ENCODE measurements at regions not wholly inside any gene's neighbourhood (a gene's known extent, or its start where the extent isn't known, plus 50 kb on each side); places are given as distances from the start of the nearest gene placed in this dataset.

- DNase-seq, result no peak
Observed at GRCh38 chr2:64770137-64770780, 116.5 kb upstream of the SERTAD2 start.

DNA sequence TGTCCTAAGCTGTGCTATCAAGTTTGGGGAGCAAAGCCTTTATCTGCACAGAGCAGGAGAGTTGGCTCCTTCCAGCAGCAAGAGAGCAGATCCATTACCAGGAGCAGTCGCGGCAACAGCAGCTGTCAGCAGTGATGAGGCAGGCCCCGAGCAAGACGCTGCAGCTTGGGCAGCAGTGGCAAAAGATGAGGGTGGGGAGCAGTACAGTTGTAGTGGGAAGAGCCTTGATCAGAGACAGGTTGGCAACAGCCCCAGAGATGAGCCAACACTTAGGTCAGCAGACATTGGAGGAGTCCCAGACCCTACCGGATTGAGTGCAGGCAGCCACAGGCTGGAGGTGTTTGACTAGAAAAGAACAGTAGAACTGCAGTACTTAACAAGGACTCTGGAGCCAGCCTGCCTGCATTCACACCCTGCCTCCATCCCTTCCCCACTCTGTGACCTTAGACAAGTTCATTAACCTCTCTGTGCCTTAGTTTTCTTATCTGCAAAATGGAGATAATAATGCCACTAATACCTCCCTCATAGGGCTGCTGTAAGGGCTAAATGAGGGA is 117.1 kb upstream of the SERTAD2 start:
- DNase-seq, result no peak

DNA sequence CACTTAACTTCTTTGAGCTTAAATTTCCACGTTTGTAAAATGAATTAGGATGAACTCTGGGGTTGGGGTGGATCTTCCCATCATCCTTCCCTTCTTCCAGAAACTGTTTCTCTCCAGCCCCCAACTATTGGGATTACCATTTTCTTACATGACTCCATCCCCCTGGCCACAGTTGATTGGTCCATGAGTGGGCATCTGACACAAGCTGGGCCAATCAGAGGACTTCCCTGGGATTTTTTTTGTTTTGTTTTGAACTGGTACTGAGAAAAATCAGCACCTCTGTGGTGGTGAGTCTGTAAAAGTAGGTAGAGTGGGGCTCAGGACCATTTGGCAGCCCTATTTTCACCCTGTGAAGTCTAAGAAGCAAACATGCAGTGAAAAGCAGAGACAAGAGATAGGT is 118.0 kb upstream of the SERTAD2 start:
- DNase-seq, result no peak

DNA sequence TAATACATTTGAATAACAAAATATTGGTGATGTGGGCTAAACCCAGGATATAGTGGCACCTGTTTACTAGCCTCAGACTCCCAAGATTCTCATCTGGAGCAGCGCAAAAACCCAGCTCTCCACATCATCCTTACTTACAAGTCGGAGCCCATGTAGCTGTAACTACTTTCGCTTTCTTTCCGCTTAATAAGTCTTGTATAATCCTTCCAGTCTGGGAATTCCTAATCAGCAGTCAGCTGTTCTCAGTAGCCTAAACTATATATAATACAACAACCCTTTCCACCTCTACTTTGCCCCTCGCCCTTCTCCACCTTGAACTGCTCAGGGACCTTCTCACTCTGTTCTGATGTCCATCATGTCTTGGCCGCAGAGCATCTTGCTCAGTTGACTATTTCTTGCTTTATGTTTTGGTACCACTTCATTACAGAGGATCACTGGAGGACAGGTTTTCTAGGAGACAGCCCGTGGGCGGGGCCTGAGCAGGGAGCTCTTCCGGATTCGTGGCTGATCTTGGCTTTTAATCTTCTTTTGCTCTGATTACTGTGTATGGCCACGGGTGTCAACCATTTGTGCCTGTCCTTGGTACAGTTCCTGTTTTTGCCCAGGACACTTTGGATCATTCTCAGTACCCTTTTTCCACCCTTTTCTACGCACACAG is 119.9 kb upstream of the SERTAD2 start:
- no peak for DNase-seq

DNA sequence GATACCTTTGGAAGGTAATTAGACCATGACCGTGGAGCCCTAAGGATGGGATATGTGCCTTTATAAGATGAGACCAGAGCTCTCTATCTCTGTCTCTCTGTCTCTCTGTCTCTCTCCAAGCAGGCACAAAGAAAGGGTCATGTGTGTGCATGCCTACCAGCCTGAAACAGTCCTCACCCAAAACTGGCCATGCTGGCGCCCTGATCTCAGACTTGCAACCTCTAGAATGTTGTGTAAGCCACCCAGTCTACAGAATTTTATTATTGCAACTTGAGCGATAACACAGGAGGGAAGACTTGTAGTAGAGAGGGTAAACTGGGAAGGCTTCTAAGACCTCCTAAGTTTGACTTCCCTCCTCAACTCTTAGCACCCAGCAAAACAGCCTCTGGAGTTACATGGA is 124.1 kb upstream of the SERTAD2 start:
- DNase-seq, result no peak

- DNase-seq, result no peak
Observed at GRCh38 chr2:64779117-64779690, 125.5 kb upstream of the SERTAD2 start.

DNA sequence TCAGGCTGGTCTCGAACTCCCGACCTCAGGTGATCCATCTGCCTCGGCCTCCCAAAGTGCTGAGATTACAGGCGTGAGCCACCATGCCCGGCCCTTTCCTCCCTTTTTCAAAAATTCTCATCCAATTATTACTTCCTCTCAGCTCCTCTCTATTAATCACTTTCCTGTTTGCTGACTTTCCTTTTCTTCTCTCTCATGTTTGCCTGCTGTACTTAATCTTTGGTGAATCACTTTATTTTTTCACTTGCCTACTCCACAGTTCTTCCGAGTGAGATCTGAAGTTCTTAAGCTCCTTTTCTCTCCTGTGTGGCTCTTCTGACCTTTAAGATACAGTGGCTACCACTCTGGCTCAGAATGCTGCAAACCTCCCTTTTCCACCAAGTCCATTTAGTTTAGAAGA is 126.3 kb upstream of the SERTAD2 start:
- DNase-seq, result no peak

DNA sequence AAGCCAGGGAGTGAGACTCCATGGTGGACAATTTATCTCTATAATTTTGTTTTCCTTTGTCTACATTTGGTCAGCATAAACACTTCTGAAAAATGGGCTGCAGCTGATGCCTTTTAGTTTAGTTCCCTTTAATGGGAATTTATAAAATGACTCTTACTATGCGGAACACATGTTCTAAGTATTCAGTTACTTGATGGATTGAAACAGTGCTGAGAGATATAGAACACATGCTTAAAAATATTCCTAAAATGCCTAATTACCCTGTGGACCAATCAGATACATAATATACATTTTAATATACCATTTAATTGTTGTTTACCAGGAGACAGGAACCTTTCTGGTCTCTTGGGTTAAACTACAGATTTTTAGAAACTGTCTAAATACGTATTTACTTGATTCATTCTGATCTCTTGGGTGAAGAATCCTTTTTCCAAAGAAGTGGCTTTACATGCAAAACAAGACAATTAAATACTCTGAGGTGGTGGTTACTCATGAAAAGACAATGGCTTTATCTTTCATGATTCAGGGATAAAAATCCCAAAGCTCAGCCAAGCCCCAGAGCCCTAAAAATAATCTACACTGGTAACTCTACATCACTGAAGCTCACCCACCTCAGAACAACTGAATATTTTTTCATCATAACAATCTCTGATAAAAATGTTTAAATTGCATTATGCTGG is 128.1 kb upstream of the SERTAD2 start:
- DNase-seq, result no peak

GRCh38 chr2:64784168-64785061 is 130.7 kb upstream of the SERTAD2 start:
- no peak for DNase-seq

DNA sequence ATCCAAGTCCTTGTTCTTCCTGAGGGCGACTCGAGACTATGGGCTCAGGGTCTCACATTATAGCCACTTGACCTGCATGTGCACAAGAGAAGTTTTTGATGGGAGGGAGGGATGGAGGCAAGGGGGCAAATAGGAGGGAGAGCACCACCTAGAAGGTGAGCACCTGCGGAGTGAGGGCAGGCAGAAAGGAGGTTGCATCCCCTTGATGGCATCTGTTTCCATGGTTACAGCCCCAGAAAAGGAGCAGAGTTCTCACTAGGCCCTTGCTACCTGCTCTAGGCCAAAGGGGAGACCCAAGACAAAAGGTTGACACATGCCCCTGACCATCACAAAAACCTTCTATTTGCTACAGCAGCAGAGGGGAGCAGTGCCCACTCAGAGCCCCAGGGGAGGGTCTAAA is 131.5 kb upstream of the SERTAD2 start:
- DNase-seq, result no peak

- DNase-seq, result no peak
Observed at GRCh38 chr2:64786343-64787018, 132.8 kb upstream of the SERTAD2 start.

DNA sequence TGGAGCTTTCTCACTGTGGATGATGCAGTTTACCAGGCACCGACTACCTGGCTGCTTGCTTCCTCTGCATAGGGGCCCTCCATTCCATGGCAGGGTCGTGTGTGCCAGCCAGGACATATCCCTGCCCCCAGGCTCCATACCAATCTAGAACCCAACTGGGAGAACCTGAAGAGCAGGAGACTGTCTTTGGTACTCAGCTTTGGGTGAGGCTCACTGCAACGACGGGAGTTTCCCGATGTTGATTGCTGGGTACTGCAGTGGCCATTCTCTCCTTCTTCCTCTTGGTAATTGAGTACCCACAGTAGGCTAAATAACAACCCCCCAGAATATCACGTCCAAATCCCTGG is 133.3 kb upstream of the SERTAD2 start:
- no peak for DNase-seq

DNA sequence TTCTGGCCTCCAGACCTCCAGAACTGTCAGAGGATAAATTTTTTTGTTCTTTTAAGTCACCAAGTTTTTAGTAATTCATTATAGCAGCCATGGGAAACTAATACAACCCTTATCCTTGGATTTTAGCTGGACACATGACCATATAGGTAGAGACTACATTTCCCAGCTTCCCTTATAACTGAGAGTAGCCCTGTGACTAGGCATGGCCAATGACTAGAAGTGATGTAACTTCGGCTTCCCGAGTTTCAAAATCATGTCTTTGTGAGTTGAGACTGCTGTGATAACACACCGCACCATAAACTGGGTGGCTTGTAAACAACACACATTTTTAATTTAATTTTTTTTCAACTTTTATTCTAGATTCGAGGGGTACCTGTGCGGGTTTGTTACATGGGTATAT is 134.0 kb upstream of the SERTAD2 start:
- DNase-seq, result no peak

GRCh38 chr2:64789466-64790320 is 136.0 kb upstream of the SERTAD2 start:
- no peak for DNase-seq

DNA sequence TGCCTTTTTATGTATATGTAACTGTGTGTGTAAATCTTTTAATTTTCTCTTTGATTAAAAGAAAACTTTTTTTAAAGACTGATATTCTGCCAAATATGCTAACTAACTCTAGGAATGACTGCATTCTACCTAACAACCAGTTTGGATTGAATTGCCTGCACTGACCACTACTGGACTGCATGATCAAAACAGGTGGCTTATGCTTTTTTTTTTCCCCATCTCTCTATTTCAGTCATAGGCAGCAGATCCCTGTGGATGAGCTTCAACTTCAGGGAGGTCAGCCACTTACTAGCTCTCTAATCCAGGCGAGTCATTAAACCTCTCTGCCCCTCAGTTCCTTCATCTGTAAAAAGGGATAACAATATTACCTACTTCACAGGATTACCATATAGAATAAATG is 138.6 kb upstream of the SERTAD2 start:
- no peak for DNase-seq

GRCh38 chr2:64792995-64793639 is 139.4 kb upstream of the SERTAD2 start:
- no peak for DNase-seq

GRCh38 chr2:64793701-64794100 is 140.0 kb upstream of the SERTAD2 start:
- no peak for DNase-seq

- DNase-seq, result no peak
Observed at GRCh38 chr2:64794426-64794995, 140.8 kb upstream of the SERTAD2 start.

- DNase-seq, result no peak
Observed at GRCh38 chr2:64795024-64795592, 141.4 kb upstream of the SERTAD2 start.

DNA sequence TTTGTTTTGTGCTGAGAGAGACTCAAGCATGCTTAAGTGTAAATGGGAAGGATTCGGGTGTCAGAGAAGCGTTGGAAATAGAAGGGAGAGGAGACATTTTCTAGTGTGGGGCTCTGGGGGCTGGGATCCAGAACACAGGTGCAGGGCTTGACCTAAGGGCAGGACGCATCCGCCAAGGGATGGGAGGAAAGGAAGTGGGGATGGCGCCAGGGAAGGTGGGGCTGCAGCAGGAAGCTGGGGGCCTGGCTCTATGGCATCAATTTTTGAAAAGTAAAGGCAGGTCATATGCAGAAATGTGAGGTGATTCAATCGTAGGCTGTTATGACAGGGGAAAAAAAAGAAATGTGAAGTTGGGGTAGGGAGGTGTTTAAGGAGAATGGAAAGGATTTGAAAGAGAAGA is 143.2 kb upstream of the SERTAD2 start:
- no peak for DNase-seq
